HEK293T (cell line): ENCODE measurements at regions not wholly inside any gene's neighbourhood (a gene's known extent, or its start where the extent isn't known, plus 50 kb on each side); places are given as distances from the start of the nearest gene placed in this dataset.

Experiments used
- ARNT ChIP-seq: fragments of 450-650 bp; IDR thresholded peaks from 2 replicates; pipeline ENCODE4 v1.6.1; 2017; ENCODE audit warnings: mild to moderate bottlenecking
- BHLHE40 ChIP-seq: fragments of 450-650 bp; IDR thresholded peaks from 2 replicates; pipeline ENCODE4 v1.6.1; 2016; ENCODE audit warnings: mild to moderate bottlenecking, moderate library complexity, borderline replicate concordance
- ELF4 ChIP-seq: fragments of 450-650 bp; IDR thresholded peaks from 2 replicates; pipeline ENCODE4 v1.6.1; 2017; ENCODE audit warnings: antibody characterized with exemption
- FOXK2 ChIP-seq: fragments of 450-650 bp; IDR thresholded peaks from 2 replicates; pipeline ENCODE4 v1.6.1; 2016; ENCODE audit warnings: mild to moderate bottlenecking
- FOXM1 ChIP-seq: fragments of 450-650 bp; IDR thresholded peaks from 2 replicates; pipeline ENCODE4 v1.6.1; 2017; ENCODE audit warnings: mild to moderate bottlenecking, borderline replicate concordance
- NFRKB ChIP-seq: fragments of 450-650 bp; IDR thresholded peaks from 2 replicates; pipeline ENCODE4 v1.6.1; 2016; ENCODE audit warnings: mild to moderate bottlenecking, moderate library complexity
- SUZ12 ChIP-seq: fragments of 450-650 bp; IDR thresholded peaks from 2 replicates; pipeline ENCODE4 v1.6.1; 2016; ENCODE audit warnings: mild to moderate bottlenecking
- ZNF384 ChIP-seq: fragments of 450-650 bp; IDR thresholded peaks from 2 replicates; pipeline ENCODE4 v1.6.1; 2016

DNA sequence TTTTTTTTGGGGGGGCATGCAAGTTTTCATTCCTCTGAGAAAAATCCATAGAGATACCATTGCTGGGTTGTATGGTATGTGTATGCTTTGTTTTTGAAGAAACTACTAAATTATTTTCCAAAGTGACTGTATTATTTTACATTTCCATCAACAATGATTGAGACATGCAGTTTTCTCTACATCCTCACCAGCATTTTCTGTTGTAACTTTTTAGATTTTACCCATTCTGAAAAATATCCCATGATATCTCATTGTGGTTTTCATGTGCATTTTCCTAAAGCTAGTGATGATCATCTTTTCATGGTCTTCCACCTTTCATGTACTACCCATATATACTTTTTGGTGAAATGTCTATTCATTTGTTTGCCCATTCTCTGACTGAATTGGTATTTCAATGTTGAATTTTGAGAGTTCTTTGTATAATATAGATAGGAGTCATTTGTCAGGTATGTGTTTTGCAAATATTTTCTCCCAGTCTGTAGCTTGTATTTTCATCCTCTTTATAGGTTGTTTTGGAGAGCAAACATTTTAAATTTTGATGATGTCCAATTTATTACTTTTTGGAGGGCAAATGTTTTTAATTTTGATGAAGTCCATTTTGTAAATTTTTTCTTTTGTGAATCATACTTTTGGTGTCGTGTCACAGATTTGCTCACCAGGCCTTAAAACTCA lies 827.5 kb upstream of the CITED2 start:
- TF ChIP-seq FOXM1 (no peak), NFRKB (no peak), ARNT (no peak), ELF4 (no peak), ZNF384 (no peak), FOXK2 (no peak), BHLHE40 (no peak), SUZ12 (no peak)
